Suprapubic skin (tissue), 4 donors: ENCODE measurements at regions not wholly inside any gene's neighbourhood (a gene's known extent, or its start where the extent isn't known, plus 50 kb on each side); places are given as distances from the start of the nearest gene placed in this dataset.

Experiments
- CTCF ChIP-seq, 2 donors: fragments of 200-600 bp in 1 of 2; fragments of 450-650 bp in 1 of 2; sonication (generic) in 1 of 2; IDR thresholded peaks; one replicate each; pipeline ENCODE4 v1.5.1; 2016 to 2019; ENCODE audit warnings: antibody characterized with exemption in 2 of 2, mild to moderate bottlenecking in 1 of 2, moderate library complexity in 1 of 2
- EP300 ChIP-seq: sonication (generic); formaldehyde crosslinking; IDR thresholded peaks from one replicate; pipeline ENCODE4 v1.6.1; 2017; ENCODE audit warnings: antibody characterized with exemption
- POLR2AphosphoS5 ChIP-seq, 3 donors: sonication (generic); formaldehyde crosslinking; IDR thresholded peaks; one replicate each; pipeline ENCODE4 v1.6.1; 2017; ENCODE audit warnings: antibody characterized with exemption in 3 of 3

DNA sequence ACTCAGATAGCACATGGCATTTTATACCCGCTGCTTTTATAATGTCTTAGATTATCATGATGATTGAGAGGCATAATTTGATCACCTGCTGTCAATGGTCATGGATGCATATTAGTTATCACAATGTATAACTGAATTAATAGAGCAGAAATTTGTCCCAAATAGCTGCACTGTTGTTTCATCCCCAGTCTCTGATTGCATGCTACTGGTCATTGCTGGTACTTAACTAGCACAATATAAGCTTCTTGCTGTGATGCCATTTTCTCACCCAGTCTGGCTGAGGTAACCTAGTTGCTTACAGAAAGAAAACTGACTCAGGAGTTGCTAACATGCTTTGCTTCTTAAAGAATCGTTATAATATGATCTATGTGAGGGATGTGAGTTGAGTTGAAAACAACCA lies 76.8 kb upstream of the PLEKHA5 start:
- TF ChIP-seq CTCF (IDR thresholded peaks at IDR 0.05) (no peak), EP300 (no peak), POLR2AphosphoS5 (IDR thresholded peaks at IDR 0.05) (no peak)
